Tibial nerve (tissue), 4 donors: ENCODE measurements at regions not wholly inside any gene's neighbourhood (a gene's known extent, or its start where the extent isn't known, plus 50 kb on each side); places are given as distances from the start of the nearest gene placed in this dataset.

Source experiments
- DNase-seq, 2 donors: peaks; one replicate each; pipeline ENCODE4 v3.0.0-alpha.2; 2019; ENCODE audit warnings: low spot score in 2 of 2
- H3K27ac ChIP-seq, 4 donors: fragments of 200-600 bp; sonication (generic) in 3 of 4; one replicate each; pipeline ENCODE4 v1.5.1; 2017 to 2019; ENCODE audit warnings: mild to moderate bottlenecking in 1 of 4
- H3K27me3 ChIP-seq, 2 donors: fragments of 200-600 bp; sonication (generic) in 1 of 2; one replicate each; pipeline versions ENCODE4 v1.5.1 to v1.6.0; 2017 to 2019
- H3K36me3 ChIP-seq, 3 donors: fragments of 200-600 bp; sonication (generic); one replicate each; pipeline ENCODE4 v1.5.1; 2018 to 2019
- H3K4me1 ChIP-seq, 4 donors: fragments of 200-600 bp; sonication (generic) in 3 of 4; one replicate each; pipeline ENCODE4 v1.5.1; 2017 to 2019
- H3K4me3 ChIP-seq, 4 donors: fragments of 200-600 bp; sonication (generic) in 3 of 4; one replicate each; pipeline ENCODE4 v1.5.1; 2017 to 2019; ENCODE audit warnings: mild to moderate bottlenecking in 1 of 4, moderate library complexity in 1 of 4
- H3K9me3 ChIP-seq, 4 donors: fragments of 200-600 bp; sonication (generic) in 3 of 4; one replicate each; pipeline ENCODE4 v1.5.1; 2017 to 2019
- EP300 ChIP-seq, 2 donors: sonication (generic); formaldehyde crosslinking; IDR thresholded peaks; one replicate each; pipeline ENCODE4 v1.6.1; 2017; ENCODE audit warnings: antibody characterized with exemption in 2 of 2, mild to moderate bottlenecking in 1 of 2
- POLR2A ChIP-seq, 2 donors: fragments of 450-650 bp; IDR thresholded peaks; one replicate each; pipeline ENCODE4 v1.6.1; 2017; ENCODE audit warnings: antibody characterized with exemption in 2 of 2, mild to moderate bottlenecking in 2 of 2, moderate library complexity in 2 of 2
- WGBS, 2 donors: methylation state at CpG; one replicate each; pipeline ENCODE4 v1.1.5; 2018; 5-methylcytosine and 5-hydroxymethylcytosine counted together
- TF ChIP-seq, protein P1 (sequence below), 5 experiments: fragments of 200-600 bp in 3 of 5; fragments of 450-650 bp in 2 of 5; sonication (generic) in 3 of 5; IDR thresholded peaks; one replicate each; pipeline ENCODE4 v1.5.1; 2016 to 2019; ENCODE audit warnings: antibody characterized with exemption in 5 of 5, mild to moderate bottlenecking in 3 of 5, moderate library complexity in 2 of 5

GRCh38 chr9:21690561-21690960 is 111.9 kb upstream of the MTAP start:
- H3K9me3 ChIP-seq: peaks cover 0 to 5% (median 0%) of the 10 kb centered on the region in 4 donors
- H3K27me3 ChIP-seq: no peaks in the 10 kb centered on the region
- WGBS, 2 donors: 56 to 61% methylated on average over 3 of the region's 3 CpGs
- no peaks in the 10 kb centered on the region for H3K36me3 ChIP-seq
- H3K4me3 ChIP-seq: no peak overlapping the region
- no peak for DNase-seq
- no peaks in the 10 kb centered on the region for H3K4me1 ChIP-seq
- H3K27ac ChIP-seq: no peak overlapping the region
- no peak for TF ChIP-seq POLR2A (IDR thresholded peaks at IDR 0.05)
- TF ChIP-seq, protein P1, sequence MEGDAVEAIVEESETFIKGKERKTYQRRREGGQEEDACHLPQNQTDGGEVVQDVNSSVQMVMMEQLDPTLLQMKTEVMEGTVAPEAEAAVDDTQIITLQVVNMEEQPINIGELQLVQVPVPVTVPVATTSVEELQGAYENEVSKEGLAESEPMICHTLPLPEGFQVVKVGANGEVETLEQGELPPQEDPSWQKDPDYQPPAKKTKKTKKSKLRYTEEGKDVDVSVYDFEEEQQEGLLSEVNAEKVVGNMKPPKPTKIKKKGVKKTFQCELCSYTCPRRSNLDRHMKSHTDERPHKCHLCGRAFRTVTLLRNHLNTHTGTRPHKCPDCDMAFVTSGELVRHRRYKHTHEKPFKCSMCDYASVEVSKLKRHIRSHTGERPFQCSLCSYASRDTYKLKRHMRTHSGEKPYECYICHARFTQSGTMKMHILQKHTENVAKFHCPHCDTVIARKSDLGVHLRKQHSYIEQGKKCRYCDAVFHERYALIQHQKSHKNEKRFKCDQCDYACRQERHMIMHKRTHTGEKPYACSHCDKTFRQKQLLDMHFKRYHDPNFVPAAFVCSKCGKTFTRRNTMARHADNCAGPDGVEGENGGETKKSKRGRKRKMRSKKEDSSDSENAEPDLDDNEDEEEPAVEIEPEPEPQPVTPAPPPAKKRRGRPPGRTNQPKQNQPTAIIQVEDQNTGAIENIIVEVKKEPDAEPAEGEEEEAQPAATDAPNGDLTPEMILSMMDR (IDR thresholded peaks at IDR 0.05): no peak
- TF ChIP-seq EP300 (IDR thresholded peaks at IDR 0.05): no peak

GRCh38 chr9:21692390-21692789 is 110.0 kb upstream of the MTAP start:
- Histone ChIP-seq H3K4me1 (no peaks in the 10 kb centered on the region), H3K9me3 (peaks cover 0 to 17% (median 0%) of the 10 kb centered on the region in 4 donors), H3K27ac (no peak overlapping the region), H3K27me3 (no peaks in the 10 kb centered on the region), H3K36me3 (no peaks in the 10 kb centered on the region), H3K4me3 (no peak overlapping the region)
- no peak for DNase-seq
- 54 to 62% methylated on average over 6 of the region's 6 CpGs for WGBS, 2 donors
- TF ChIP-seq EP300 (IDR thresholded peaks at IDR 0.05): no peak

DNA sequence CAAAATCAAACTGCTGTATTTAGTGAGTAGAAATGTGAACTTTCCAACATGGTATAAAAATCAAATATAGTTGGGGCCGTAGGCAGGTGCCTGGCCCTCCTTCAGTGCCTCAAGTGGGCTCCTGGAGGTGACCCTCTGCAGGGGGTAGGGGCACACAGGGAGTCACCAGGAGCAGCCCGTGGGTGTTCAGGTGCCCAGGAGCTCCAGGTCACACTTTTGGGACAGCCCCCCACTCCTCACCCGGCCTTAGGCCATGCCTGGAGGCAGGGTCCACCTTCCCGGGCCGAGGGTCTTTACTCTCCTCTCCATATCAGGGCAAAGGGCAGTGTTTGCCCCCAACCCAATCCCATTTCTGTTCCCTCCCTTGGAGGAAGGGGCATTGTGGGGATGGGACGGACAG is 108.0 kb upstream of the MTAP start:
- Histone ChIP-seq H3K9me3 (peaks cover 0 to 22% (median 0%) of the 10 kb centered on the region in 4 donors), H3K27ac (no peak overlapping the region), H3K4me1 (no peaks in the 10 kb centered on the region), H3K4me3 (no peak overlapping the region), H3K36me3 (no peaks in the 10 kb centered on the region), H3K27me3 (no peaks in the 10 kb centered on the region)
- WGBS, 2 donors: 77 to 84% methylated on average over 5 to 6 of the region's 6 CpGs
- TF ChIP-seq POLR2A (IDR thresholded peaks at IDR 0.05): no peak
- no peak for TF ChIP-seq EP300 (IDR thresholded peaks at IDR 0.05)
- TF ChIP-seq, protein P1 (IDR thresholded peaks at IDR 0.05): no peak
- DNase-seq: no peak

DNA sequence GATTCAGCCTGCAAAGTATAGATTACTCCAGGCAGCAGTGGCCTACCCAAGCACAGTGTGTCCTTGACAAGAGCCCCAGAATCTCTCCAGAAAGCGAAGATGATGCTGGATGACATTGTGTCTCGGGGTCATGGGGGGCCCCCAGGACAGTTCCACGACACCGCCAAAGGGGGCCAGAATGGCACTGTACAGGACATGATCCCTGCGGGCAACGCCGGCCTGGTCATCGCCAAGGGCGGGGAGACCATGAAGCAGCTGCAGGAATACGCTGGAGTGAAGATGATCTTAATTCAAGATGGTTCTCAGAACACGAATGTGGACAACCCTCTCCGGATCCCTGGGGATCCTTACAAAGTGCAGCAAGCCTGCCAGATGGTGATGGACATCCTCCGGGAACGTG is 107.0 kb upstream of the MTAP start:
- 95 to 99% methylated on average over 14 of the region's 14 CpGs for WGBS, 2 donors
- no peak for TF ChIP-seq EP300 (IDR thresholded peaks at IDR 0.05)
- TF ChIP-seq, protein P1 (IDR thresholded peaks at IDR 0.05): no peak
- TF ChIP-seq POLR2A (IDR thresholded peaks at IDR 0.05): no peak
- Histone ChIP-seq H3K27ac (no peak overlapping the region), H3K4me1 (no peaks in the 10 kb centered on the region), H3K9me3 (peaks cover 0 to 22% (median 0%) of the 10 kb centered on the region in 4 donors), H3K36me3 (no peaks in the 10 kb centered on the region), H3K4me3 (no peak overlapping the region), H3K27me3 (no peaks in the 10 kb centered on the region)
- no peak for DNase-seq

DNA sequence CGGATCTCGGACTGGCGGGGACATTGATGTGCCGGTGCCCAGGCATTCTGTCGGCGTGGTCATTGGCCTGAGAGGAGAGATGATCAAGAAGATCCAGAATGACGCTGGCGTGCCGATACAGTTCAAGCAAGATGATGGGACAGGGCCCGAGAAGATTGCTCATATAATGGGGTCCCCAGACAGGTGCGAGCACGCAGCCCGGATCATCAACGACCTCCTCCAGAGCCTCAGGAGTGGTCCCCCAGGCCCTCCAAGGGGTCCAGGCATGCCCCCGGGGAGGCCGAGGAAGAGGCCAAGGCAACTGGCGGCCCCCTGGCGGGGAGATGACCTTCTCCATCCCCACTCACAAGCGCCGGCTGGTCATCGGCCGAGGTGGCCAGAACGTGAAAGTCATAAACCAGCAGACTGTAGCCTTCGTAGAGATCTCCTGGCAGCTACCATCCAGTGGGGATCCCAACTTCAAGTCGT is 106.5 kb upstream of the MTAP start:
- WGBS, 2 donors: 94 to 95% methylated on average over 25 of the region's 25 CpGs
- Histone ChIP-seq H3K36me3 (no peaks in the 10 kb centered on the region), H3K27me3 (no peaks in the 10 kb centered on the region), H3K4me3 (no peak overlapping the region), H3K9me3 (peaks cover 0 to 22% (median 0%) of the 10 kb centered on the region in 4 donors), H3K27ac (no peak overlapping the region), H3K4me1 (no peaks in the 10 kb centered on the region)
- DNase-seq: no peak
- TF ChIP-seq POLR2A (IDR thresholded peaks at IDR 0.05) (no peak), EP300 (IDR thresholded peaks at IDR 0.05) (no peak)
- TF ChIP-seq, protein P1 (IDR thresholded peaks at IDR 0.05): no peak

GRCh38 chr9:21696411-21696871 is 106.0 kb upstream of the MTAP start:
- H3K4me1 ChIP-seq: no peaks in the 10 kb centered on the region
- DNase-seq: no peak
- no peak overlapping the region for H3K4me3 ChIP-seq
- no peak overlapping the region for H3K27ac ChIP-seq
- H3K27me3 ChIP-seq: no peaks in the 10 kb centered on the region
- TF ChIP-seq POLR2A (IDR thresholded peaks at IDR 0.05): no peak
- TF ChIP-seq, protein P1 (IDR thresholded peaks at IDR 0.05): no peak
- no peak for TF ChIP-seq EP300 (IDR thresholded peaks at IDR 0.05)
- no peaks in the 10 kb centered on the region for H3K36me3 ChIP-seq
- H3K9me3 ChIP-seq: peaks cover 0 to 22% (median 0%) of the 10 kb centered on the region in 4 donors
- WGBS, 2 donors: 47 to 59% methylated on average over 22 to 23 of the region's 28 CpGs
